ENCODE measurements at regions not wholly inside any gene's neighbourhood (a gene's known extent, or its start where the extent isn't known, plus 50 kb on each side); places are given as distances from the start of the nearest gene placed in this dataset.

- Histone ChIP-seq H3K4me1 (ENCODE audit: control insufficient read depth, insufficient read depth, low read length) (no peaks in the 10 kb centered on the region), H3K27ac (ENCODE audit: low read depth, low read length) (no peak overlapping the region), H3K27me3 (ENCODE audit: control insufficient read depth, insufficient read depth, low read length) (no peaks in the 10 kb centered on the region), H3K9me3 (ENCODE audit: control insufficient read depth, insufficient read depth, low read depth, low read length) (peaks cover 6% of the 10 kb centered on the region), H3K4me3 (ENCODE audit: low read depth, low read length) (no peak overlapping the region), H3K36me3 (ENCODE audit: control insufficient read depth, insufficient read depth, low read length) (no peaks in the 10 kb centered on the region), H3K9ac (ENCODE audit: low read length) (no peak overlapping the region)
These were observed 248.1 kb upstream of the CBLB start for GRCh38 chr3:106116733-106117489.

GRCh38 chr3:106117490-106117858 is 248.7 kb upstream of the CBLB start:
- H3K4me1 ChIP-seq (ENCODE audit: control insufficient read depth, insufficient read depth, low read length): no peaks in the 10 kb centered on the region
- no peaks in the 10 kb centered on the region for H3K36me3 ChIP-seq (ENCODE audit: control insufficient read depth, insufficient read depth, low read length)
- no peak overlapping the region for H3K27ac ChIP-seq (ENCODE audit: low read depth, low read length)
- H3K9me3 ChIP-seq (ENCODE audit: control insufficient read depth, insufficient read depth, low read depth, low read length): peaks cover 6% of the 10 kb centered on the region
- no peak overlapping the region for H3K4me3 ChIP-seq (ENCODE audit: low read depth, low read length)
- H3K27me3 ChIP-seq (ENCODE audit: control insufficient read depth, insufficient read depth, low read length): no peaks in the 10 kb centered on the region
- H3K9ac ChIP-seq (ENCODE audit: low read length): no peak overlapping the region

GRCh38 chr3:106119614-106120082 is 250.8 kb upstream of the CBLB start:
- no peaks in the 10 kb centered on the region for H3K9me3 ChIP-seq (ENCODE audit: control insufficient read depth, insufficient read depth, low read depth, low read length)
- no peak overlapping the region for H3K27ac ChIP-seq (ENCODE audit: low read depth, low read length)
- no peaks in the 10 kb centered on the region for H3K4me1 ChIP-seq (ENCODE audit: control insufficient read depth, insufficient read depth, low read length)
- H3K27me3 ChIP-seq (ENCODE audit: control insufficient read depth, insufficient read depth, low read length): no peaks in the 10 kb centered on the region
- no peaks in the 10 kb centered on the region for H3K36me3 ChIP-seq (ENCODE audit: control insufficient read depth, insufficient read depth, low read length)
- H3K4me3 ChIP-seq (ENCODE audit: low read depth, low read length): no peak overlapping the region
- H3K9ac ChIP-seq (ENCODE audit: low read length): no peak overlapping the region

GRCh38 chr3:106120356-106120755 is 251.5 kb upstream of the CBLB start:
- H3K9ac ChIP-seq (ENCODE audit: low read length): no peak overlapping the region
- H3K27me3 ChIP-seq (ENCODE audit: control insufficient read depth, insufficient read depth, low read length): no peaks in the 10 kb centered on the region
- H3K4me3 ChIP-seq (ENCODE audit: low read depth, low read length): no peak overlapping the region
- H3K36me3 ChIP-seq (ENCODE audit: control insufficient read depth, insufficient read depth, low read length): no peaks in the 10 kb centered on the region
- no peak overlapping the region for H3K27ac ChIP-seq (ENCODE audit: low read depth, low read length)
- no peaks in the 10 kb centered on the region for H3K9me3 ChIP-seq (ENCODE audit: control insufficient read depth, insufficient read depth, low read depth, low read length)
- no peaks in the 10 kb centered on the region for H3K4me1 ChIP-seq (ENCODE audit: control insufficient read depth, insufficient read depth, low read length)

GRCh38 chr3:106121491-106122289 is 252.9 kb upstream of the CBLB start:
- Histone ChIP-seq H3K9me3 (ENCODE audit: control insufficient read depth, insufficient read depth, low read depth, low read length) (no peaks in the 10 kb centered on the region), H3K4me1 (ENCODE audit: control insufficient read depth, insufficient read depth, low read length) (no peaks in the 10 kb centered on the region), H3K4me3 (ENCODE audit: low read depth, low read length) (no peak overlapping the region), H3K9ac (ENCODE audit: low read length) (no peak overlapping the region), H3K27ac (ENCODE audit: low read depth, low read length) (no peak overlapping the region), H3K27me3 (ENCODE audit: control insufficient read depth, insufficient read depth, low read length) (no peaks in the 10 kb centered on the region), H3K36me3 (ENCODE audit: control insufficient read depth, insufficient read depth, low read length) (no peaks in the 10 kb centered on the region)

- Histone ChIP-seq H3K27me3 (ENCODE audit: control insufficient read depth, insufficient read depth, low read length) (no peaks in the 10 kb centered on the region), H3K36me3 (ENCODE audit: control insufficient read depth, insufficient read depth, low read length) (no peaks in the 10 kb centered on the region), H3K9ac (ENCODE audit: low read length) (no peak overlapping the region), H3K4me1 (ENCODE audit: control insufficient read depth, insufficient read depth, low read length) (no peaks in the 10 kb centered on the region), H3K9me3 (ENCODE audit: control insufficient read depth, insufficient read depth, low read depth, low read length) (no peaks in the 10 kb centered on the region), H3K27ac (ENCODE audit: low read depth, low read length) (no peak overlapping the region), H3K4me3 (ENCODE audit: low read depth, low read length) (no peak overlapping the region)
These were observed 256.0 kb upstream of the CBLB start for GRCh38 chr3:106124818-106125217.

GRCh38 chr3:106125321-106125720 is 256.5 kb upstream of the CBLB start:
- Histone ChIP-seq H3K9me3 (ENCODE audit: control insufficient read depth, insufficient read depth, low read depth, low read length) (no peaks in the 10 kb centered on the region), H3K4me3 (ENCODE audit: low read depth, low read length) (no peak overlapping the region), H3K4me1 (ENCODE audit: control insufficient read depth, insufficient read depth, low read length) (no peaks in the 10 kb centered on the region), H3K27ac (ENCODE audit: low read depth, low read length) (no peak overlapping the region), H3K36me3 (ENCODE audit: control insufficient read depth, insufficient read depth, low read length) (no peaks in the 10 kb centered on the region), H3K27me3 (ENCODE audit: control insufficient read depth, insufficient read depth, low read length) (no peaks in the 10 kb centered on the region), H3K9ac (ENCODE audit: low read length) (no peak overlapping the region)

- Histone ChIP-seq H3K9me3 (ENCODE audit: control insufficient read depth, insufficient read depth, low read depth, low read length) (no peaks in the 10 kb centered on the region), H3K4me3 (ENCODE audit: low read depth, low read length) (no peak overlapping the region), H3K27me3 (ENCODE audit: control insufficient read depth, insufficient read depth, low read length) (no peaks in the 10 kb centered on the region), H3K9ac (ENCODE audit: low read length) (no peak overlapping the region), H3K36me3 (ENCODE audit: control insufficient read depth, insufficient read depth, low read length) (no peaks in the 10 kb centered on the region), H3K27ac (ENCODE audit: low read depth, low read length) (no peak overlapping the region), H3K4me1 (ENCODE audit: control insufficient read depth, insufficient read depth, low read length) (peaks cover 4% of the 10 kb centered on the region)
These were observed 257.4 kb upstream of the CBLB start for GRCh38 chr3:106126067-106126845.

GRCh38 chr3:106126846-106127235 is 258.0 kb upstream of the CBLB start:
- Histone ChIP-seq H3K27me3 (ENCODE audit: control insufficient read depth, insufficient read depth, low read length) (no peaks in the 10 kb centered on the region), H3K4me3 (ENCODE audit: low read depth, low read length) (no peak overlapping the region), H3K27ac (ENCODE audit: low read depth, low read length) (no peak overlapping the region), H3K36me3 (ENCODE audit: control insufficient read depth, insufficient read depth, low read length) (no peaks in the 10 kb centered on the region), H3K9ac (ENCODE audit: low read length) (no peak overlapping the region), H3K9me3 (ENCODE audit: control insufficient read depth, insufficient read depth, low read depth, low read length) (no peaks in the 10 kb centered on the region), H3K4me1 (ENCODE audit: control insufficient read depth, insufficient read depth, low read length) (peaks cover 8% of the 10 kb centered on the region)

GRCh38 chr3:106129939-106130338 is 261.1 kb upstream of the CBLB start:
- no peak overlapping the region for H3K4me3 ChIP-seq (ENCODE audit: low read depth, low read length)
- no peaks in the 10 kb centered on the region for H3K36me3 ChIP-seq (ENCODE audit: control insufficient read depth, insufficient read depth, low read length)
- no peak overlapping the region for H3K27ac ChIP-seq (ENCODE audit: low read depth, low read length)
- H3K9me3 ChIP-seq (ENCODE audit: control insufficient read depth, insufficient read depth, low read depth, low read length): no peaks in the 10 kb centered on the region
- peaks cover 8% of the 10 kb centered on the region for H3K4me1 ChIP-seq (ENCODE audit: control insufficient read depth, insufficient read depth, low read length)
- H3K9ac ChIP-seq (ENCODE audit: low read length): no peak overlapping the region
- no peaks in the 10 kb centered on the region for H3K27me3 ChIP-seq (ENCODE audit: control insufficient read depth, insufficient read depth, low read length)

Measured in HUES6 (cell line).